Gastroesophageal sphincter (tissue), 4 donors: ENCODE measurements at regions not wholly inside any gene's neighbourhood (a gene's known extent, or its start where the extent isn't known, plus 50 kb on each side); places are given as distances from the start of the nearest gene placed in this dataset.

Experiments used
- ATAC-seq: fragments of 150-250 bp; one replicate; pipeline ENCODE4 v1.9.1; 2016; ENCODE audit warnings: mild to moderate bottlenecking, moderate library complexity
- H3K27ac ChIP-seq, 4 donors: fragments of 200-600 bp; sonication (generic) in 3 of 4; 1 replicate in 3 of 4; 2 replicates in 1 of 4; pipeline ENCODE4 v1.5.1; 2016 to 2019
- H3K27me3 ChIP-seq: fragments of 200-600 bp; sonication (generic); one replicate; pipeline ENCODE4 v1.5.1; 2019
- H3K36me3 ChIP-seq, 2 donors: fragments of 200-600 bp; sonication (generic); one replicate each; pipeline ENCODE4 v1.5.1; 2019; ENCODE audit warnings: control low read depth in 1 of 2
- H3K4me1 ChIP-seq, 3 donors: fragments of 200-600 bp; sonication (generic); 1 replicate in 2 of 3; 2 replicates in 1 of 3; pipeline ENCODE4 v1.5.1; 2016 to 2019; ENCODE audit warnings: control low read depth in 2 of 3
- H3K4me3 ChIP-seq, 2 donors: fragments of 200-600 bp; sonication (generic); one replicate each; pipeline ENCODE4 v1.5.1; 2019; ENCODE audit warnings: mild to moderate bottlenecking in 1 of 2, moderate library complexity in 1 of 2
- H3K9me3 ChIP-seq, 3 donors: fragments of 200-600 bp; sonication (generic); one replicate each; pipeline ENCODE4 v1.5.1; 2017 to 2019; ENCODE audit warnings: control low read depth in 2 of 3
- EP300 ChIP-seq: sonication (generic); formaldehyde crosslinking; IDR thresholded peaks from one replicate; pipeline ENCODE4 v1.6.1; 2017; ENCODE audit warnings: antibody characterized with exemption, mild to moderate bottlenecking
- POLR2A ChIP-seq, 2 donors: fragments of 450-650 bp; IDR thresholded peaks; one replicate each; pipeline ENCODE4 v1.6.1; 2017; ENCODE audit warnings: antibody characterized with exemption in 2 of 2, mild to moderate bottlenecking in 2 of 2, moderate library complexity in 1 of 2
- POLR2AphosphoS5 ChIP-seq: sonication (generic); formaldehyde crosslinking; IDR thresholded peaks from one replicate; pipeline ENCODE4 v1.6.1; 2017; ENCODE audit warnings: antibody characterized with exemption
- WGBS, 2 donors: methylation state at CpG; one replicate each; pipeline ENCODE4 v1.1.5; 2018; ENCODE audit warnings: low coverage in 1 of 2; 5-methylcytosine and 5-hydroxymethylcytosine counted together
- TF ChIP-seq, protein P1 (sequence below), 4 experiments: fragments of 200-600 bp in 2 of 4; fragments of 450-650 bp in 2 of 4; sonication (generic) in 1 of 4; IDR thresholded peaks; one replicate each; pipeline ENCODE4 v1.5.1; 2017 to 2019; ENCODE audit warnings: antibody characterized with exemption in 4 of 4, mild to moderate bottlenecking in 2 of 4, moderate library complexity in 2 of 4

DNA sequence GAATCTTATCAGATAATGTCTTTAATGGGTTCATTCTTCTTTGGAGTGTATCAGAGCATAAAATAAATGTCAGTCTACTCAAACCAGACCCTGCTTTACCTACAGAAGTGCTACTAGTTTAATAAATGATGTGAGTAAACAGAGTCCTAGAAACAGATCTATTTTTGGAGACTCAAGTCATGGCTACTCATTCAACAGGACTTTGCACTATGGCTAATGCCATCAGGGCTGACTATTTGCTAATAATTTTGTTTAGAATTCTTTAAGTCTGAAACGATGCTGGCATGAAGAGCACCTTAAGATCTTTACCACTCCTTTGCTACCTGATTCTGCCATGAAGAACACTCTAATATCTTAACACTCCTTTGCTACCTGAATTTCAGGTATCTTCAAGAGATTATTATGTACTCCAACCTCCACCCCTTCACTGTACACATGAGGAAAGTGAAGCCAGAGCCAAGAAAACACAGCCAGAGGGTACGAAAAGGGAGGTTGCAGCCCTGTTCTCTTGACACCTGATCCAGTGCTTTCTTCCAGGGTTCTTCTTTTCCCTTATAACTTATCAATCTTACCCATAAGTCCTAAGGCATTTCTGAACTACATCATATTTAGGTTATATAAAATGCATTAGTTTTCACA is 62.4 kb downstream of the ZNF608 start:
- H3K36me3 ChIP-seq = no peaks in the 10 kb centered on the region
- H3K9me3 ChIP-seq = no peaks in the 10 kb centered on the region
- no peak for ATAC-seq
- H3K4me1 ChIP-seq = peaks cover 0 to 63% (median 9%) of the 10 kb centered on the region in 3 donors
- 63 to 72% methylated on average over 2 of the region's 2 CpGs for whole genome bisulfite sequencing, 2 donors
- H3K27ac ChIP-seq = peak overlapping the region; percentile 2 to 64 (median 42)
- no peaks in the 10 kb centered on the region for H3K27me3 ChIP-seq
- TF ChIP-seq POLR2A (IDR thresholded peaks at IDR 0.05) (no peak), EP300 (no peak), POLR2AphosphoS5 (no peak)
- TF ChIP-seq, protein P1, sequence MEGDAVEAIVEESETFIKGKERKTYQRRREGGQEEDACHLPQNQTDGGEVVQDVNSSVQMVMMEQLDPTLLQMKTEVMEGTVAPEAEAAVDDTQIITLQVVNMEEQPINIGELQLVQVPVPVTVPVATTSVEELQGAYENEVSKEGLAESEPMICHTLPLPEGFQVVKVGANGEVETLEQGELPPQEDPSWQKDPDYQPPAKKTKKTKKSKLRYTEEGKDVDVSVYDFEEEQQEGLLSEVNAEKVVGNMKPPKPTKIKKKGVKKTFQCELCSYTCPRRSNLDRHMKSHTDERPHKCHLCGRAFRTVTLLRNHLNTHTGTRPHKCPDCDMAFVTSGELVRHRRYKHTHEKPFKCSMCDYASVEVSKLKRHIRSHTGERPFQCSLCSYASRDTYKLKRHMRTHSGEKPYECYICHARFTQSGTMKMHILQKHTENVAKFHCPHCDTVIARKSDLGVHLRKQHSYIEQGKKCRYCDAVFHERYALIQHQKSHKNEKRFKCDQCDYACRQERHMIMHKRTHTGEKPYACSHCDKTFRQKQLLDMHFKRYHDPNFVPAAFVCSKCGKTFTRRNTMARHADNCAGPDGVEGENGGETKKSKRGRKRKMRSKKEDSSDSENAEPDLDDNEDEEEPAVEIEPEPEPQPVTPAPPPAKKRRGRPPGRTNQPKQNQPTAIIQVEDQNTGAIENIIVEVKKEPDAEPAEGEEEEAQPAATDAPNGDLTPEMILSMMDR (IDR thresholded peaks at IDR 0.05) = no peak
- H3K4me3 ChIP-seq = no peak overlapping the region

DNA sequence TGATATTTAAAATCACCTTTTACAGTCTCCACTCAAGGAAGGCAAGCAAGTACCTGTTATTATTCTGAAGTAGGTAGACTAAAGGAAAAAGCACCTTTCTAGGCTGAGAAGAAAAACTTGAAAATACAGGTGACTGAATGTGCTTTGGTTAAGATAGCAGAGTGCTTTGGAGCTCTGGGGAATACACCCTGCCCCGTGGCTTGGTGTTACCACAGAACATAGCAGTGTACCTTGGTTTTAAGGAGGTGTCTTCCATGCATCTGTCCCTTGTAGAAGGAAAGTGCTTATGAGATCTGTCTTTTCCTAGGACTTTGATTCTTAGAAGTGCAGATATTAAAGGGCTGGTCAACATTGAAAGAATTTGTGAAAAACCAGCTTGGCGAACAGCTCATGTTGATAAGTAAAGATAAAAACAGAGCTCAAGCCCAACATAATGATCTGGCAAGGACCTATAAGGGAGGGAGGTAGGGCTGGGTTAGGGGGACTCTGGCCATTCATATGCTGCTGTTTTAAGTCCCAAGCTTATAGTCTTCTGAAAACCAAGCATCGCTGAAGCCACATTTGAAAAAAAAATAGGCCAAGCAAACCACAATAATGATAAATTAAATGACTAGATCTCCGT is 66.8 kb downstream of the ZNF608 start:
- 88 to 92% methylated on average over 3 of the region's 4 CpGs for WGBS, 2 donors
- H3K27me3 ChIP-seq = no peaks in the 10 kb centered on the region
- no peak for TF ChIP-seq EP300
- TF ChIP-seq, protein P1 (IDR thresholded peaks at IDR 0.05) = no peak
- no peak for TF ChIP-seq POLR2A (IDR thresholded peaks at IDR 0.05)
- no peak for TF ChIP-seq POLR2AphosphoS5
- H3K27ac ChIP-seq = no peak overlapping the region
- no peaks in the 10 kb centered on the region for H3K9me3 ChIP-seq
- ATAC-seq = no peak
- H3K36me3 ChIP-seq = no peaks in the 10 kb centered on the region
- H3K4me3 ChIP-seq = no peak overlapping the region
- peaks cover 25 to 70% (median 26%) of the 10 kb centered on the region in 3 donors for H3K4me1 ChIP-seq

DNA sequence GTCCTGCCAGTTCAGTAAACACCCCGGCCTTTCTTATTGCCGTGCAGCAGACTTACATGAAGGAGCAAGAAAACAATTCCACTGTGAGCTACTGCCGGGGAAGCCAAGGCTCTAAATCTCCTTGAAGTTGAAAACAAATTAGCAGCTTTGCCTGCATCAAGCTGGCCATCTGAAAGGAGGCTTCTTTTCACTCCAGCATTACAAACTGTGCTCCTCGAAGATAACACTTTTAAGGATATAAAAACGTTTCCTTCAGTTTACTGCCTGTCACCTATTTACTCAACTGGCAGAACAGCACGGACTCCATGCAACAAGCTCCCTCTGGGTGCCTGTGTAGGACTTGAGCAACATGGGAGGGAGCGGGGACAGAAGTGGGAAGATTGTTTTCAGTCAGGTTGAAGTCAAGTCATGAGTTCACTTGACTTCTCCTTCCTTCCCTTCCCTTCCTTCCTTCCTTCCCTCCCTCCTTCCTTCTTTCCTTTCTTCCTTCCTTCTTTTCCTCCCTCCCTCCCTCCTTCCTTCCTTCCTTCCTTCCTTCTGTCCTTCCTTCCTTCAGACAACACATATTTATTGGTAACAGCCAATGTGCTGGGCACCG is 67.4 kb downstream of the ZNF608 start:
- no peaks in the 10 kb centered on the region for H3K36me3 ChIP-seq
- no peaks in the 10 kb centered on the region for H3K27me3 ChIP-seq
- ATAC-seq = no peak
- no peak overlapping the region for H3K4me3 ChIP-seq
- H3K9me3 ChIP-seq = no peaks in the 10 kb centered on the region
- H3K4me1 ChIP-seq = peaks cover 22 to 70% (median 26%) of the 10 kb centered on the region in 3 donors
- WGBS, 2 donors = 35 to 47% methylated on average over 4 to 7 of the region's 8 CpGs
- peak overlapping the region in 3 of 4 donors; percentile 41 to 70 (median 69) for H3K27ac ChIP-seq
- TF ChIP-seq EP300 = no peak

DNA sequence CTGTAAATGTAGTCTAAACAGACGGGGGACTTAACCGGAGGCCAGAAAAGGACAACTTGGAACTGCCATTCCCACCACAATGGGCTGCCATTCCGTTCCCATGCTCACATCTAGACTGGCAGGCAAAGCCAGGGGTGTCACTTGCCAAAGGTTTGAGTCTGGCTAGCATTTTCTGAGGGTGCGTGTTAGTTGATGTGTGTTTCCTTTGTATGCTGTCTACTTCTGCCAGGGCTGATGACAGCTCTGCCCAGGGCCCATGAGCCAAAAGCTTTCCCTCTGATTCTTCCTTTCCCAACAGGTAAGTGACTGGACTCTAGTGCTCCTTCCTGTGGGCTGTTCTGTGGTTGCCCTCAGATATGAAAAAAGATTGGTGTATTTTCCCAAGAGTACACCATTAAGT is 68.0 kb downstream of the ZNF608 start:
- Histone ChIP-seq H3K4me3 (no peak overlapping the region), H3K27ac (peak overlapping the region; percentile 55 to 76 (median 70)), H3K27me3 (no peaks in the 10 kb centered on the region), H3K4me1 (peaks cover 21 to 67% (median 26%) of the 10 kb centered on the region in 3 donors), H3K36me3 (no peaks in the 10 kb centered on the region), H3K9me3 (no peaks in the 10 kb centered on the region)
- no peak for ATAC-seq
- WGBS, 2 donors = 53 to 70% methylated on average over 2 to 3 of the region's 4 CpGs
- peak; percentile 16 for TF ChIP-seq POLR2AphosphoS5
- TF ChIP-seq POLR2A (IDR thresholded peaks at IDR 0.05) = no peak

DNA sequence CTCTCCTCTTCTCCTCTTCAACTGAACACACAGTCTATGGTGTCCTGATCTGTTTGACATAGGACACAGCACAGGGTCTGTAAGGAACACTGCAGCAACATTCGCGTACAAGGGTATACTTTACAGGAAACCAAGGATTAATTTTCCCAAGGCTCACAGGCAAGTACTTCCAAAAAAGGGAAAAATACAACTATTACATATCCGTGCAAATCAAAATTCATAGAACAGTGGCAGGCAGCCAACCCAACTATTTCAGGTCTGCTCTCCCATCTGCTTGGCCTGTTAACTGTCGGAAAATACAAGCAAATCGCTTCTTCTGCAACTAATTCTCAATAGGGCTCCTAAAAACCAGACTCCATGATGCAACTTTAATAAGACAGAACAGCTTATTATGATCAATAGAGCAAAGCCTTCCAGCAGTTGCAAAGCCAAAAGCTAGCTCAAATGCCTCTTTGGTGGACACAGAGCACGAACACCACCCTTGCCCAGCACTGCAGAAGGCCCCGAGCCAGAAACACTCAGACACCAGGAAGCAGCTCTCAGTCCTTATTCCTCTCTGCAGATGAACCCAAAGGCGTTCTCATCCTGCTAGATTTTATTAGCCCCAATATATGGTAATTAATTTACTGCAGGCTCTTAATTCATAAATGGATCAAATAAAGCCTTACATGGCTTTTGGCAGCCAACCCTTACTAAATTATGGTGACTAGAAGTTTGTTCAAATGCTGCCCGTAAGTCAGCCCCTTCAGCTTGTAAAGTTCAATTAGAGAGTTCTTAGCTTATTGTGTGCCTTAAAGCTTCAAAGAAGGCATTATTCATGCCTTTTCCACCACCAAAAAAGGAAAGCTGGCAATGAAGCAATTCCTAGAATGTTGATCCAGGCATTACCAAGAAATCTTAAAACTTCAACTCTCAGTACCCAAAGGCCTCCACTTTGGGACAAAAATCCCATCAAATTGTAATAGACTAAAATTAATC is 68.8 kb downstream of the ZNF608 start:
- Histone ChIP-seq H3K4me3 (no peak overlapping the region), H3K4me1 (peaks cover 21 to 69% (median 26%) of the 10 kb centered on the region in 3 donors), H3K27me3 (no peaks in the 10 kb centered on the region), H3K36me3 (no peaks in the 10 kb centered on the region), H3K27ac (peak overlapping the region; percentile 55 to 76 (median 70)), H3K9me3 (no peaks in the 10 kb centered on the region)
- ATAC-seq = peak; percentile 29
- WGBS, 2 donors = 13 to 15% methylated on average over 7 to 9 of the region's 9 CpGs
- TF ChIP-seq, protein P1 (IDR thresholded peaks at IDR 0.05) = no peak
- TF ChIP-seq EP300 (no peak), POLR2AphosphoS5 (peak; percentile 13), POLR2A (IDR thresholded peaks at IDR 0.05) (no peak)
